ENCODE measurements at regions not wholly inside any gene's neighbourhood (a gene's known extent, or its start where the extent isn't known, plus 50 kb on each side); places are given as distances from the start of the nearest gene placed in this dataset.

GRCh38 chr11:22138264-22138663 lies 54.6 kb upstream of the ANO5 start:
- no peak overlapping the region for H3K4me3 ChIP-seq (replicated peaks in 1 of 3; ENCODE audit: insufficient read depth in 1 of 3, low read depth in 1 of 3, low read length in 3 of 3)
- H3K4me1 ChIP-seq (ENCODE audit: control insufficient read depth, extremely low read depth, insufficient read depth, low read length), result no peaks in the 10 kb centered on the region
- no peak overlapping the region for H3K27ac ChIP-seq (ENCODE audit: insufficient read depth, low read depth, low read length)
- H3K9me1 ChIP-seq (replicated peaks; ENCODE audit: control insufficient read depth, extremely low read depth, insufficient read depth, low read length), result no peaks in the 10 kb centered on the region
- BruUV-seq (replicated peaks), result no TSS peak
- ChIA-PET POLR2A (no interaction called here), CTCF (no interaction called here)
- FAIRE-seq, result no peak
- no peaks in the 10 kb centered on the region for H3K36me3 ChIP-seq (ENCODE audit: control insufficient read depth in 2 of 2, extremely low read depth in 1 of 2, insufficient read depth in 2 of 2, low read length in 2 of 2)
- no peak for DNase-seq (ENCODE audit: low read depth, low spot score)
- no peak for TF ChIP-seq CTCF (IDR thresholded peaks at IDR 0.05; ENCODE audit: extremely low read depth in 1 of 2, insufficient read depth in 1 of 2, low read depth in 1 of 2, low read length in 2 of 2)
- TF ChIP-seq EZH2 (IDR thresholded peaks at IDR 0.05; ENCODE audit: borderline replicate concordance, low read depth, low read length, severe bottlenecking), result no peak
- no peak for TF ChIP-seq MAX (IDR thresholded peaks at IDR 0.05; ENCODE audit: insufficient read depth, insufficient read length)
- TF ChIP-seq JUN (IDR thresholded peaks at IDR 0.05; ENCODE audit: borderline replicate concordance, insufficient read depth, insufficient read length, low read depth), result no peak
- TF ChIP-seq MYC (IDR thresholded peaks at IDR 0.05; ENCODE audit: low read depth, low read length), result no peak
- TF ChIP-seq POLR2A (IDR thresholded peaks at IDR 0.05; ENCODE audit: low read depth, low read length), result no peak
- no peak for TF ChIP-seq FOS (IDR thresholded peaks at IDR 0.05; ENCODE audit: borderline replicate concordance, insufficient read depth, low read length)
- TF ChIP-seq GATA2 (IDR thresholded peaks at IDR 0.05; ENCODE audit: insufficient read depth, insufficient read length, low read depth, low read length), result no peak
- TF ChIP-seq POLR2AphosphoS5 (IDR thresholded peaks at IDR 0.05; ENCODE audit: insufficient read depth, low read depth, low read length), result no peak
- H4K20me1 ChIP-seq (replicated peaks; ENCODE audit: control insufficient read depth, extremely low read depth, insufficient read depth, low read length), result no peaks in the 10 kb centered on the region
- dilution Hi-C loops (cut with MboI; ENCODE audit: extremely low pct_ligation_motif_present, low sequenced_read_pairs) (no loop called here), intact Hi-C loops (cut with micrococcal nuclease) (no loop called here)
- no peak overlapping the region for H2AFZ ChIP-seq (ENCODE audit: low read depth, low read length)
- H3K9ac ChIP-seq (replicated peaks; ENCODE audit: extremely low read depth, insufficient read depth, low read length), result no peak overlapping the region
- H3K27me3 ChIP-seq (ENCODE audit: control insufficient read depth in 2 of 2, insufficient read depth in 2 of 2, low read length in 2 of 2), result no peaks in the 10 kb centered on the region
- no peaks in the 10 kb centered on the region for H3K79me2 ChIP-seq (ENCODE audit: control insufficient read depth, insufficient read depth, low read length)
- H3K4me2 ChIP-seq (ENCODE audit: insufficient read depth, low read length), result no peak overlapping the region
- H3K9me3 ChIP-seq (replicated peaks; ENCODE audit: control insufficient read depth, insufficient read depth, low read length), result no peaks in the 10 kb centered on the region

Data from endothelial cell of umbilical vein (primary cell).